PFSK-1 (cell line): ENCODE measurements at regions not wholly inside any gene's neighbourhood (a gene's known extent, or its start where the extent isn't known, plus 50 kb on each side); places are given as distances from the start of the nearest gene placed in this dataset.
A peak's percentile ranks its signal among the peaks of the same experiment; 100 is the strongest.

Experiments
- FOXP2 ChIP-seq: optimal IDR thresholded peaks from 2 replicates; pipeline ENCODE3; 2011; ENCODE audit warnings: borderline replicate concordance, control low read depth, inconsistent platforms; ENCODE audit not compliant: insufficient read depth; ENCODE audit errors: extremely low read length, extremely low read depth
- POLR2AphosphoS5 ChIP-seq: IDR thresholded peaks from 2 replicates; pipeline ENCODE4 v1.6.1; 2012; ENCODE audit warnings: low read depth, mild to moderate bottlenecking, control low read depth, low read length, moderate library complexity
- REST ChIP-seq, 2 experiments: IDR thresholded peaks; 2 replicates each; pipeline versions ENCODE4 v1.6.1 to v1.8.0; 2011 to 2012; ENCODE audit warnings: low read depth in 2 of 2, low read length in 2 of 2, control low read depth in 1 of 2, inconsistent platforms in 1 of 2, mild to moderate bottlenecking in 1 of 2, moderate library complexity in 1 of 2; ENCODE audit not compliant: insufficient read depth in 1 of 2
- SIN3A ChIP-seq: IDR thresholded peaks from 2 replicates; pipeline ENCODE4 v1.6.1; 2012; ENCODE audit warnings: mild to moderate bottlenecking, low read length, moderate library complexity, borderline replicate concordance; ENCODE audit not compliant: insufficient read depth
- TAF1 ChIP-seq: IDR thresholded peaks from 2 replicates; pipeline ENCODE4 v1.6.1; 2012; ENCODE audit warnings: low read length, control low read depth, borderline replicate concordance; ENCODE audit not compliant: insufficient read depth

- no peak for TF ChIP-seq SIN3A
- no peak for TF ChIP-seq POLR2AphosphoS5
- no peak for TF ChIP-seq REST (IDR thresholded peaks at IDR 0.05; ENCODE audit: insufficient read depth in 1 of 2, low read depth in 2 of 2, low read length in 2 of 2)
- no peak for TF ChIP-seq FOXP2
- TF ChIP-seq TAF1: no peak
These were observed 221.0 kb upstream of the PDE10A start for GRCh38 chr6:165883851-165884640.

GRCh38 chr6:165881806-165882205 is 218.8 kb upstream of the PDE10A start:
- no peak for TF ChIP-seq POLR2AphosphoS5
- TF ChIP-seq SIN3A: no peak
- TF ChIP-seq TAF1: no peak
- TF ChIP-seq FOXP2: peak; percentile 57
- no peak for TF ChIP-seq REST (IDR thresholded peaks at IDR 0.05; ENCODE audit: insufficient read depth in 1 of 2, low read depth in 2 of 2, low read length in 2 of 2)

DNA sequence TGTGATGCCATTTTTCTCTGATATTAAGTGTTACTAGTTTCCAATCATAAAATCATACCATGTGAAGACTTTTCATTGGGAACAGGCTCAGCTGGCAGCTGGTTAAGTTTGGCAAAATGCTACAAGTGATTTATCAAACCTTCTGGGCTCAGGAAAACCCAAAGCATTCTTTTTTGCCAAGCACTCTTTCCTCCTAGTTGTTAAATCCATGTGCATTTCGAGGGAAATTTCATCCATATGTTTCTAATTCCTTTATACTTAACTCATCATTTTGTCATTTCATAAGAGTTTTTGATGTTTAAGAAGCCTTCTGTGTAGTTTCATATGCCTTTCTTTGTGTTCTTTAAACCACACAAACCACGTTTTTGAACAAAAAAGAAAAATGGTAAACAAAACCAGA is 217.6 kb upstream of the PDE10A start:
- TF ChIP-seq POLR2AphosphoS5: no peak
- no peak for TF ChIP-seq REST (IDR thresholded peaks at IDR 0.05; ENCODE audit: insufficient read depth in 1 of 2, low read depth in 2 of 2, low read length in 2 of 2)
- TF ChIP-seq TAF1: no peak
- no peak for TF ChIP-seq FOXP2
- TF ChIP-seq SIN3A: no peak

DNA sequence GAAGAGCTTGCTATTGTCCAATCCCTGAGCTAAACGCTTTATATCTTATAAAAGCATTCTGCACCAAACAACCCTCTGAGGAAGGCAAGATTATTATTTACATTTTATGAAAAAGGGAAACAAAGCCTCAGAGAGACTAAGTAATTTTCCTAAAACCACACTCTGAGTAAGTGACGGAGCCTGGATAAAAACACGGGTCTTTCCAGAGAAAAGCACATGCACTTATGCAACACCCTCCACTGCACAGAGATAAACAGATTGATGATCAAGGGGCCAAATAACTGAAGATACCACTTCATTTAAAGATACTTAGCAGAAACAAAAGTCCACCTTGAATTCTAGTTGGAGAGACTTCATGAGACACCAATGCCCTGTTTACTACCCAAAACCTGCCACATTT is 214.7 kb upstream of the PDE10A start:
- TF ChIP-seq POLR2AphosphoS5 (no peak), TAF1 (no peak), REST (IDR thresholded peaks at IDR 0.05; ENCODE audit: insufficient read depth in 1 of 2, low read depth in 2 of 2, low read length in 2 of 2) (no peak), SIN3A (no peak)
